ENCODE measurements at regions not wholly inside any gene's neighbourhood (a gene's known extent, or its start where the extent isn't known, plus 50 kb on each side); places are given as distances from the start of the nearest gene placed in this dataset.

DNA sequence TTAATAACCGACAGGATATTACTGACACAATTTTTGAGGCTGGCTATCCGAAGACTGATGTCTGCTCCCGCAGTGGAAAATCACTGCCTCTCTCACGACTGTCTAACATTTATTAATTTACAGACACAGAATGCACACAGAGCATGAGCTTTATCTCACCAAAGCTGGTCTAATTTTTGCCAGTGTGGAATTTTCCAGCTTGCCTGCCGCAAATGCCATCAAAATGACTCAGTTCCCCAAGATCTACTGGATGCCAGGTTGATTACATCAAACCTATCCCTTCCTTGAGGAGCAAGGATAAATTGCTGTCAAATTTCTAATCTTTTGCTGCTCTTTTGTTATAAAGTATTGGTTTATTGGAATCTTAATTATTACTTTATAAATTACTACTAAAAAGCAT lies 1775.1 kb upstream of the PCDH20 start:
- ATAC-seq: no peak
- Mint-ChIP-seq H3K27me3 (no peaks in the 10 kb centered on the region), H3K4me1 (no peaks in the 10 kb centered on the region), H3K4me3 (no peak overlapping the region), H3K36me3 (ENCODE audit: low read depth) (no peaks in the 10 kb centered on the region), H3K9me3 (peaks cover 9% of the 10 kb centered on the region), H3K27ac (no peak overlapping the region)
- DNase-seq: no peak

DNA sequence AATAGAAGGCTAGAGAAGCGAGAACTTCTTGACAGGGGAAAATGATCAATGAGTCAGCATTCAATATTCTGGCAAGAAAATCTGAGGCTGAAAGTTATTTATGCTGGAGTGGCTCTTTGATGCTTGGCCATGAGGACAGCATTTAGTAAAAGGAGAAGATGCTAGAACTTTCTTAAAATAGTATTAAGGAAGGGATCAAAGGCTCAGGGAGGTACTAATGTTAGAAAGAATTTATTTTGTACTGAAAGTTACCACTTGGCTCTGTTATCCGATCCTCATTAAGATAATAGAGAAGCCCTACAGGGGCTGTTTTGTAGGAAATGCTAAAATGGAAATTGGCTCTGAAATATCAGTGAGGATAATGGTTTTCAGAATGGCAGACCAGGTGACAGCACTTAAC lies 1774.6 kb upstream of the PCDH20 start:
- Mint-ChIP-seq H3K36me3 (ENCODE audit: low read depth) (no peaks in the 10 kb centered on the region), H3K4me3 (no peak overlapping the region), H3K9me3 (peaks cover 9% of the 10 kb centered on the region), H3K27me3 (no peaks in the 10 kb centered on the region), H3K4me1 (no peaks in the 10 kb centered on the region), H3K27ac (no peak overlapping the region)
- ATAC-seq: no peak
- no peak for DNase-seq

DNA sequence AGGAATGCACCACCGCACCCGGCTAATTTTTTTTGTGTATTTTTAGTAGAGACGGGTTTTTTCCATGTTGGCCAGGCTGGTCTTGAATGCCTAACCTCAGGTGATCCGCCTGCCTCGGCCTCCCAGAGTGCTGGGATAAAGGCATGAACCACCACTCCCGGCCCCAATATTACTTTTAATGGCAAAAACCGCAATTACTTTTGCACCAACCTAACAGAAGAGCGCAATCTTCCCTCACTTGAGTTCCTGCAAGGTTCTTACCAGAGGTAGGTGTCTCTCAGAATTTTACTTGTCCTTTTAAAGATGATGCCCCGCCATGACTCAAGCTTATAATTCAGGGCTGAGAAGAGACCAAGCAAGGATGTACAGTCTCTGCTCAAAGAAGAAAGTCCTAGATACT lies 1774.1 kb upstream of the PCDH20 start:
- DNase-seq (no peak), ATAC-seq (no peak)
- H3K36me3 Mint-ChIP-seq (ENCODE audit: low read depth): no peaks in the 10 kb centered on the region
- no peaks in the 10 kb centered on the region for H3K27me3 Mint-ChIP-seq
- no peaks in the 10 kb centered on the region for H3K4me1 Mint-ChIP-seq
- no peak overlapping the region for H3K4me3 Mint-ChIP-seq
- peaks cover 9% of the 10 kb centered on the region for H3K9me3 Mint-ChIP-seq
- H3K27ac Mint-ChIP-seq: no peak overlapping the region

DNA sequence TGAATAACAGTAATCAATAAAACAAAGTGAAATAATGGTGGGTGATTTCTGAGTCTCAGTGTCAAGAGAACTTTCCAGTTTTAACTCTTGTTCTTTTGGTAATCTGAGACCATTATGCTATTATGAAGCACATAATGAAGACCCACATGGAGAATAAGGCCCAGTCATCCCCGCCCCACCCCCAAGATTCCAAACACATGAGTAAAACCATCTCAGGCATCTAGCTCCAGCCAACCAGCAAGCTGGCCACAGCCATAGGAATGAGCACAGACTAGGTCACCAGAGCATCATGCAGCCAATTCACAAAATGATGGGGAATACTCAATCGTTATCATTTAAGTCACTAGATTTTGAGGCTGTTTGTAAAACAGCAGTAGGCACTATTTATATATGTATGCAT lies 1769.0 kb upstream of the PCDH20 start:
- Mint-ChIP-seq H3K27ac (no peak overlapping the region), H3K27me3 (no peaks in the 10 kb centered on the region), H3K4me3 (no peak overlapping the region), H3K4me1 (no peaks in the 10 kb centered on the region), H3K9me3 (peaks cover 4% of the 10 kb centered on the region), H3K36me3 (ENCODE audit: low read depth) (no peaks in the 10 kb centered on the region)
- ATAC-seq (no peak), DNase-seq (no peak)

DNA sequence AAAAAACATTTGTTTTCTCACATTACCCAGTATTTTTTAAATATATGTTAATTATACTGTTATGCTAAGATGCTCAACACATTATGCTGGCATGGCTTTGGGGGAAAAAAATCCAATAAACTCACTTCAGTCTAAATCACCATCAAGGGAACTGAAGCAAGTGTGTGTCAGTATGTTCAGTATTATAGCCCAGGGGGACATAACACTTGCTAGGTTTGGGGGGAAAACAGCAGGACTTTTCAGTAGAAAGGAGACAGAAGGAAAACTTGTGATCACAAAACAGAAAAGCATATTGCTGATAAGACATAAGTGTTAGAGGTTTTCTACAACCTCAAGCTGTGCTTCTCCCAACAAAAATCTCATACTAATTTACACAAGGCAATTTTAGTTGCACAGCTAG lies 1759.9 kb upstream of the PCDH20 start:
- DNase-seq (no peak), ATAC-seq (no peak)
- Mint-ChIP-seq H3K4me1 (no peaks in the 10 kb centered on the region), H3K36me3 (ENCODE audit: low read depth) (no peaks in the 10 kb centered on the region), H3K4me3 (no peak overlapping the region), H3K9me3 (peaks cover 15% of the 10 kb centered on the region), H3K27ac (no peak overlapping the region), H3K27me3 (no peaks in the 10 kb centered on the region)

DNA sequence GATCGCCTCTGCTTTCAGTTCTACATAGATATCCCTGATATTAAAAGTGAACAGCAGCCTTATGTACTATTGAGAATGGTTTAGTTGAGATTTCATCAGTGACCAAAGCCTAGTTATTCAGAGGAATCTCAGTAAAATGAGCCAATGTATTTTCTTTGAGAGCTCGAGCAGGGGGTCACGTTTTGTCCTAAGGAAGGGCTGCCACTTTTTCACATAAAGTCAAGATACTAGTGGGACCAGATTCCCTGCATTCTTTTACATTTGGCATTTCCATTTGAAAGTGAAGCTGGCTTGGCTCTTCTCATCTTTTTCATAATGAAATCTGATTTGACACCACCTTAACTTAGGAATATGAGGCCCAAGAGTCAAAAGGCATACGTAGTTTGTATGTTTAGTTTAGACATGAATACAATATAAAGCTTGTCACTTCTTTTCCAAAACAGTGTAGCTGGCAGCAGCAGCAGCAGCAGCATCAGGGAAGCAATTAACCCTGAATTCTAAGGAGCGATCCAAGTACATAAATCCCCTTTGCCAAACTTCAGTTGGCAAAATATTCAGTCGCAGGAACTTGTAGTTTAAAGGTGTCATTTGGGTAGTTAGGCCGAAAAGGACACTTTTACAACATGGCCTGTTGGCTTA lies 1752.2 kb upstream of the PCDH20 start:
- DNase-seq: no peak
- Mint-ChIP-seq H3K36me3 (ENCODE audit: low read depth) (no peaks in the 10 kb centered on the region), H3K27me3 (no peaks in the 10 kb centered on the region), H3K27ac (no peak overlapping the region), H3K9me3 (no peaks in the 10 kb centered on the region), H3K4me1 (no peaks in the 10 kb centered on the region), H3K4me3 (no peak overlapping the region)
- no peak for ATAC-seq

DNA sequence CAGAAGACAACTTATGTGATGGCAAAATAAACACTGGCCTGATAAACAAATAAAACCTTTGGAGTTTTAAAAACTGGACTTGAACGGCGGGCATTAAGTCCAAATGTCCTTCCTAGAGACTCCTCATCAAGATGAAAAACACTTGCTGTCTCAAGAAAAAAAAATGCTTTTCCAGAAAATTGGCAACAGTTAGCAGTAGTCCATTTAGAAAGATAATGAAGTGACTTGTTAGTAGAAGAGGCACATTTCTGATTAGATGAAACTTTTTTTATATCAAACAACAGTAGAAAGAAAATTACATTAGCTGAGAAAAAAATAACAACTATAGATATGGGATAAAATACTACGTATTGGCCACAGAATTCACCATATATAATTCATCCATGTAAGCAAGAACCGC lies 1750.7 kb upstream of the PCDH20 start:
- ATAC-seq (no peak), DNase-seq (no peak)
- Mint-ChIP-seq H3K27me3 (no peaks in the 10 kb centered on the region), H3K27ac (no peak overlapping the region), H3K36me3 (ENCODE audit: low read depth) (no peaks in the 10 kb centered on the region), H3K9me3 (peaks cover 10% of the 10 kb centered on the region), H3K4me3 (no peak overlapping the region), H3K4me1 (no peaks in the 10 kb centered on the region)

DNA sequence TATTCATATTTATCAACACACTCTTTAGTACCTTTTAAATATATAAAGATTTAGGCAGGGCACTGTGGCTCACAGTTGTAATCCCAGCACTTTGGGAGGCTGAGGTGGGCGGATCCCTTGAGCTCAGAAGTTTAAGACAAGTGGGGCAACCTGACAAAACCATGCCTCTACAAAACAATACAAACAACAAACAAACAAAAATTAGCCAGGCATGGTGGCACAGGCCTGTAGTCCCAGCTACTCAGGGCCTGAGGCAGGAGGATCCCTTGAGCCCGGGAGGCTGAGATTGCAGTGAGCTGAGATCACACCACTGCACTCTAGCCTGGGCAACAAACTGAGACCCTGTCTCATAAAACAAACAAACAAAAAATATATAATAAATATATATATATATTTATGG lies 1748.3 kb upstream of the PCDH20 start:
- Mint-ChIP-seq H3K4me3 (no peak overlapping the region), H3K9me3 (peaks cover 13% of the 10 kb centered on the region), H3K27me3 (no peaks in the 10 kb centered on the region), H3K27ac (no peak overlapping the region), H3K4me1 (no peaks in the 10 kb centered on the region), H3K36me3 (ENCODE audit: low read depth) (no peaks in the 10 kb centered on the region)
- ATAC-seq (no peak), DNase-seq (no peak)

DNA sequence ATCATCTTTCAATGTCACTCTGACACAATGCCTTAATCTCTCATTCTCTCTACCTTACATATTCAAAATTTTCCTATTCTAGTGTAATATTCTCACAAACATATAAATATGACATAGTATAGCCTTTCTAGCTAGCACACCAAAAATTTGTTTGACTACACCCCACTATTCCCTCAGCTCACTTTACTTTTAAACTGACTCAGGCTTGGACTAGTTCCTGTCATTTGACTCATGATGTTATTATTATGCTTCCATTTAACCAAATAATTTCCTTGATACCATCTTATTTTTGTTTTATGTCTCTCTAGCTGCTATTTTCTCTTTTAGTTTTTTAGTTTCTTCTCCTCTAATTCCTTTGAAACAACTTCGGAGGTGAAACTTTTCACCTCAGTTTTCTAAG lies 1745.6 kb upstream of the PCDH20 start:
- Mint-ChIP-seq H3K36me3 (ENCODE audit: low read depth) (no peaks in the 10 kb centered on the region), H3K9me3 (peaks cover 25% of the 10 kb centered on the region), H3K27ac (no peak overlapping the region), H3K4me1 (no peaks in the 10 kb centered on the region), H3K4me3 (no peak overlapping the region), H3K27me3 (no peaks in the 10 kb centered on the region)
- no peak for ATAC-seq
- DNase-seq: no peak

DNA sequence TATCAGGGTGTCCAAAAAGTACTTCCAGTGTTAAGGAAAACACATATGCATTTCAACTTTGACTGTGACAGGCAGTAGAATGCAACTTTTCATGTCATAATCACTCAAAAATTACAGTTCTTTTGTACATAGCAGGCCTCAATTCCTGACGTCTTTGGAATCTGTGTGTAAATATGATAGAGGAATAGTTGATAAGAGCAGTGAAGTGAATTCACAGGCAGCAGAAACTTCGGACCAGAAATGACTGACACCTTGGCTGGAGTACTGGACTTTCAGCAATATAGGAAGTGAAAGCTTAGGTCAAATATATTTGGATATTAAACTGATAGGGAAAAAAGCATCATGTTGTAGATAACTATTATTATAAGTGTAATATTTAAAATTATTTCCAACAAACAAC lies 1741.2 kb upstream of the PCDH20 start:
- no peak overlapping the region for H3K4me3 Mint-ChIP-seq
- DNase-seq (no peak), ATAC-seq (no peak)
- H3K9me3 Mint-ChIP-seq: peaks cover 26% of the 10 kb centered on the region
- no peaks in the 10 kb centered on the region for H3K36me3 Mint-ChIP-seq (ENCODE audit: low read depth)
- H3K27ac Mint-ChIP-seq: no peak overlapping the region
- no peaks in the 10 kb centered on the region for H3K27me3 Mint-ChIP-seq
- H3K4me1 Mint-ChIP-seq: no peaks in the 10 kb centered on the region

DNA sequence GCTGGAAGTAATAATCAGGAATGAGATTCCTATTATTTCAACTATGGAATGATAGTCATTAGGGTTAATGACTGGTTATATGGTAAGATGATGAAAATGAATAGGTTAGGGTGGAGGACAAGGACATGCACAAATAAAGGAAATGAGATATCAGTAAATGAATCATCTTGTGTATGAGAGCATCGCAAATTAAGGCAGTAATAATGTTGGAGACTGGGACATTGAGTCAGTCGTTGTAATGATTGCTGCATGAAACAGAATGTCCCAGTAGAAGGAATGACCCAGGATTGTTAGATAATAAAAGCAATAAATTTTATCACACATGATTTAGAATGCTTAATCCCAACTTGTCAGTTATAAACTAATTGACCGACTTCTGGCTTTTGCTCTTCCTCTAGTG lies 1733.7 kb upstream of the PCDH20 start:
- ATAC-seq (no peak), DNase-seq (no peak)
- Mint-ChIP-seq H3K4me3 (no peak overlapping the region), H3K4me1 (no peaks in the 10 kb centered on the region), H3K27ac (no peak overlapping the region), H3K27me3 (no peaks in the 10 kb centered on the region), H3K36me3 (ENCODE audit: low read depth) (no peaks in the 10 kb centered on the region), H3K9me3 (peaks cover 19% of the 10 kb centered on the region)

DNA sequence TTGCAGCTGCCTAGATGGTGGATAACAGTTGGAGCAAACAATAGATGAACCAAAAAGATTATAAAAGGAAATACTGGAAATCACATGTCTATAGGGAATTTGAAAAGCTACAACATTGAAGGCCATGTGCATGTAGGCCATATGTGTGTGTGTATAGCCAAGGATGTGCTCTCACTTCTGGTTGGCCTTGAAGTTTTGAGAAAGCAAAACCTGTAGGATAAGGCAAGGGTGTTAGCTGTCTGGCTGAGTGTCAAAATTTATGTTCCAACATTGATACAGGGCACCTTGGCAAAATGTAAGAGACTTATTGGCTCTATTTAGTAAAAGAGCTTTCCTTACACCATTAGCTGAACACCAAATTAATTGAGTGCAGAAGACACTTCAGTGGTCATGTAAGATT lies 1723.6 kb upstream of the PCDH20 start:
- ATAC-seq (no peak), DNase-seq (no peak)
- no peaks in the 10 kb centered on the region for H3K4me1 Mint-ChIP-seq
- H3K27ac Mint-ChIP-seq: no peak overlapping the region
- H3K36me3 Mint-ChIP-seq (ENCODE audit: low read depth): no peaks in the 10 kb centered on the region
- H3K9me3 Mint-ChIP-seq: peaks cover 14% of the 10 kb centered on the region
- no peaks in the 10 kb centered on the region for H3K27me3 Mint-ChIP-seq
- no peak overlapping the region for H3K4me3 Mint-ChIP-seq

DNA sequence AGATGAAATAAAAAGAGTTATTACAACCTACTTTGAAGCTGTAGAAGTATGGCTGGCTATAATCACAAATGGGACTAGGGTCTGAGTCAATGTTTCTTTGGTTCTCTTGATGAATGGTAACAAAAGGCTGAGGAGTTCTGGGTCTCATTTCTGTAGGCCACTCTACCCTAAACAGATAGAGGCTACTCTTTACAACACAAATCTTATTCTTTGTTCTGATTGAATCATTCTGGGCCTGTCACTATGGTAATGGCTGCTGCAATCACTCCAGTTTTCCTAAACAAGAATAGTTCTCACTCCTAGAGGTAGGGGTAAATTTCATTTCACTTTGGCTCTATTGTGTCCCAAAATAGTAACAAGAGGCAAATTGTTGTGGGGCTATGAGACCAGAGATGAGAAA lies 1714.3 kb upstream of the PCDH20 start:
- no peak for ATAC-seq
- H3K4me1 Mint-ChIP-seq: no peaks in the 10 kb centered on the region
- no peaks in the 10 kb centered on the region for H3K9me3 Mint-ChIP-seq
- no peak for DNase-seq
- H3K27me3 Mint-ChIP-seq: no peaks in the 10 kb centered on the region
- no peak overlapping the region for H3K27ac Mint-ChIP-seq
- no peak overlapping the region for H3K4me3 Mint-ChIP-seq
- H3K36me3 Mint-ChIP-seq (ENCODE audit: low read depth): no peaks in the 10 kb centered on the region

DNA sequence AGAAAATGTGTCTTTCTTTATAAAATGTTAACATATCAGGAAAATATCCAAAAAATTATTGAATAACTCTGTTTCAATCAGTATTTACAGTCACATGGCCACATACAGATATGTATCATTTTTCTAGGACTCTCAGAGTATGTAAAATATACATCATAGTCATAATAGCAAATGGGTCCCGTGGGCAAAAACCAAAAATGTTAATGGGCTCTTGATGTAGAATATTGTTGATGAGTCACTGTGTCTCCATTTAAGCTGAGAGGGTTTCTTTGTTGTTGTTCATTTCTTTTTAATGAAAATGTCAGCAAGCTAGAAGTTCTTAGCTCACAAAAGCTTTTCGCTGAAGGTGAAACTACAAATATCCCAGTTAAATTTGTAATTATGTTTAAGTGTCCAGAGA lies 1713.1 kb upstream of the PCDH20 start:
- no peaks in the 10 kb centered on the region for H3K4me1 Mint-ChIP-seq
- DNase-seq (no peak), ATAC-seq (no peak)
- H3K4me3 Mint-ChIP-seq: no peak overlapping the region
- H3K9me3 Mint-ChIP-seq: no peaks in the 10 kb centered on the region
- H3K27me3 Mint-ChIP-seq: no peaks in the 10 kb centered on the region
- H3K36me3 Mint-ChIP-seq (ENCODE audit: low read depth): no peaks in the 10 kb centered on the region
- H3K27ac Mint-ChIP-seq: no peak overlapping the region

DNA sequence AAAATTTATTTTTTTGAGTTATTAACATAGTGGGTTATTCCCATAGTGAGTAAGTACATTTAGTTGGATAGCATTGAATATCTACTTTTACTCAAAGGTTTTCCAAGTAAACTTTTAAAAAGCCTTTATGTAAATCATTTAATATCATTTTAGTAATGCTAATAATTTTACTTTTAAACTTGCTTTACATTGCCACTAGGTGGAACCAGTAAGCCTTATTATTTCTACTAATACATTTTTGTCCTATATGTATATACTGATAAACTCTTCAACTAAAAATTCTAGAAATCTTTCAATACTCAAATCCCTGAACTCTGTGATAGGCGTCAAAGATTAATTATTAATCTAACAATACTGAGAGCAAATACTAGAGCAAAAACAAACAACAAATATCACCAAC lies 1709.2 kb upstream of the PCDH20 start:
- H3K36me3 Mint-ChIP-seq (ENCODE audit: low read depth): no peaks in the 10 kb centered on the region
- H3K4me3 Mint-ChIP-seq: no peak overlapping the region
- DNase-seq (no peak), ATAC-seq (no peak)
- no peaks in the 10 kb centered on the region for H3K4me1 Mint-ChIP-seq
- no peak overlapping the region for H3K27ac Mint-ChIP-seq
- no peaks in the 10 kb centered on the region for H3K27me3 Mint-ChIP-seq
- H3K9me3 Mint-ChIP-seq: no peaks in the 10 kb centered on the region

DNA sequence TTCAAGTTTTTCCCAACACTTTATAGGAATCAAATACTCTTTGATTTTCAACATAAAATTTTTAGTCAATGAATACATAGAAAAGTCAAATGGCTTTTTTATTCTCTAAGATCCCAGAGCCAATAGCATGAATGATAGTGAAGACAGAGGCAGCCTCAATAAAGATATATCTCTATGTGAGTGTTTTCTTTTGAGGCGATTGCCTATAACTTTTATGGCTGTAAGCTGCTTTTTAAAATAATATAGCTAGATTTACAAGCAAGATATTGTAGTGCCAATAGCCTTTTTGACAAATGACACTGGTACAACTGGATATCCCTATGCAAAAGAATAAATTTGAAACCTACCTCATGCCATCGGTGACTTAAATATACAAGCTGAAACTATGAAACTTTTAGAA lies 1705.2 kb upstream of the PCDH20 start:
- no peaks in the 10 kb centered on the region for H3K9me3 Mint-ChIP-seq
- no peaks in the 10 kb centered on the region for H3K36me3 Mint-ChIP-seq (ENCODE audit: low read depth)
- H3K4me1 Mint-ChIP-seq: no peaks in the 10 kb centered on the region
- no peak overlapping the region for H3K27ac Mint-ChIP-seq
- ATAC-seq (no peak), DNase-seq (no peak)
- H3K4me3 Mint-ChIP-seq: no peak overlapping the region
- H3K27me3 Mint-ChIP-seq: no peaks in the 10 kb centered on the region
